ENCODE measurements at regions not wholly inside any gene's neighbourhood (a gene's known extent, or its start where the extent isn't known, plus 50 kb on each side); places are given as distances from the start of the nearest gene placed in this dataset.

- Histone ChIP-seq H3K36me3 (replicated peaks in 1 of 2; ENCODE audit: control insufficient read depth in 1 of 2, insufficient read depth in 2 of 2, low read length in 2 of 2) (no peaks in the 10 kb centered on the region), H3K9ac (ENCODE audit: insufficient read depth, low read length, poor library complexity, severe bottlenecking) (no peak overlapping the region), H3K79me2 (ENCODE audit: insufficient read depth, low read length) (no peaks in the 10 kb centered on the region), H4K20me1 (ENCODE audit: insufficient read depth, low read length) (no peaks in the 10 kb centered on the region), H3K27me3 (ENCODE audit: control insufficient read depth in 2 of 2, insufficient read depth in 2 of 2, low read length in 2 of 2) (no peaks in the 10 kb centered on the region), H2AFZ (ENCODE audit: insufficient read depth, low read depth, low read length, poor library complexity, severe bottlenecking) (no peak overlapping the region), H3K4me3 (replicated peaks in 1 of 3; ENCODE audit: low read depth in 2 of 3, low read length in 3 of 3) (no peak overlapping the region), H3K4me2 (replicated peaks; ENCODE audit: extremely low read depth, low read length, poor library complexity, severe bottlenecking) (no peak overlapping the region), H3K4me1 (ENCODE audit: control insufficient read depth in 1 of 2, insufficient read depth in 2 of 2, low read length in 2 of 2) (no peaks in the 10 kb centered on the region), H3K27ac (ENCODE audit: low read depth in 1 of 2, low read length in 2 of 2) (no peak overlapping the region), H3K9me3 (replicated peaks in 1 of 2; ENCODE audit: control insufficient read depth in 1 of 2, insufficient read depth in 1 of 2, low read length in 2 of 2) (no peaks in the 10 kb centered on the region)
- Mint-ChIP-seq H3K4me1 (no peaks in the 10 kb centered on the region), H3K36me3 (no peaks in the 10 kb centered on the region), H3K9me3 (peaks cover 0 to 3% (median 0%) of the 10 kb centered on the region in 7 donors), H3K27ac (no peak overlapping the region), H3K27me3 (ENCODE audit: low read depth in 3 of 3) (peaks cover 0 to 6% (median 2%) of the 10 kb centered on the region in 3 donors), H3K4me3 (no peak overlapping the region)
- TF ChIP-seq CTCF (IDR thresholded peaks at IDR 0.05) = no peak
- intact Hi-C loops (cut with micrococcal nuclease) = no loop called here
- no CpG with 5 or more reads among the region's 1 CpG for WGBS (ENCODE audit: insufficient coverage)
- DNase-seq = no peak
These were observed 342.5 kb upstream of the KITLG start for GRCh38 chr12:88922816-88923215.

DNA sequence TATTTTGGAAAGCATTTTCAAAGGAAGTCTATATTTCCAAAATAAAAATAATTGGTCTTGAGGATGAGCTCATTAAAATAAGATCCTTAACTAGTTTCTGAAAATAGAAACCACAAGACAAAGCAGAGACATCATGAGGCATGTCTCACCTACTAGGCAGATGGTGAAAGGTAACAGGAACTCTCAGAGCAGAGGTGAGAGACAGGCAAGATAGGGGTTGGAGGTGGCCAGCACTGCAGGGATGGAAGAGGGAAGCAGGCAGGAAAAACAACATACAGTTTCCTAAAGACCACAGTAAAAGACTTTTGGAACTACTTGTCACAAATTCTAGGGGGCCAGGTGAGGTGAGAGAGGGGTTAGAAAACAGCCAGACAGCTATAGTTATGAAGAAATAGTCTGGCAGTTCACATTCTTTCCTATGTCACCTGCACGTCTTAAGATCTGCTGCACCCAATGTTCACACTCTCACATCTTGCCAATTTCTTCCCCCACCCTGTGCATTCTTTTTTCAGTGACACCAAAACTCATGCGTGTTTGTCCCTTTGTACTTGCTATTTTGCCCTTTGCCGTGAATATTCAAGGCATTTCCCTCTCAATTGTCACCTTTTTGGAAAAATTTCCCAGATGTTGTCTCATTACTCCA is 341.7 kb upstream of the KITLG start:
- Histone ChIP-seq H3K27me3 (ENCODE audit: control insufficient read depth in 2 of 2, insufficient read depth in 2 of 2, low read length in 2 of 2) (no peaks in the 10 kb centered on the region), H3K4me2 (replicated peaks; ENCODE audit: extremely low read depth, low read length, poor library complexity, severe bottlenecking) (no peak overlapping the region), H3K9me3 (replicated peaks in 1 of 2; ENCODE audit: control insufficient read depth in 1 of 2, insufficient read depth in 1 of 2, low read length in 2 of 2) (no peaks in the 10 kb centered on the region), H3K4me1 (ENCODE audit: control insufficient read depth in 1 of 2, insufficient read depth in 2 of 2, low read length in 2 of 2) (no peaks in the 10 kb centered on the region), H3K79me2 (ENCODE audit: insufficient read depth, low read length) (no peaks in the 10 kb centered on the region), H3K9ac (ENCODE audit: insufficient read depth, low read length, poor library complexity, severe bottlenecking) (no peak overlapping the region), H2AFZ (ENCODE audit: insufficient read depth, low read depth, low read length, poor library complexity, severe bottlenecking) (no peak overlapping the region), H4K20me1 (ENCODE audit: insufficient read depth, low read length) (no peaks in the 10 kb centered on the region), H3K4me3 (replicated peaks in 1 of 3; ENCODE audit: low read depth in 2 of 3, low read length in 3 of 3) (no peak overlapping the region), H3K36me3 (replicated peaks in 1 of 2; ENCODE audit: control insufficient read depth in 1 of 2, insufficient read depth in 2 of 2, low read length in 2 of 2) (no peaks in the 10 kb centered on the region), H3K27ac (ENCODE audit: low read depth in 1 of 2, low read length in 2 of 2) (no peak overlapping the region)
- WGBS (ENCODE audit: insufficient coverage) = 88% methylated on average over 3 of the region's 3 CpGs
- Mint-ChIP-seq H3K9me3 (peaks cover 0 to 3% (median 0%) of the 10 kb centered on the region in 7 donors), H3K36me3 (no peaks in the 10 kb centered on the region), H3K27me3 (ENCODE audit: low read depth in 3 of 3) (peaks cover 0 to 3% (median 2%) of the 10 kb centered on the region in 3 donors), H3K4me3 (no peak overlapping the region), H3K27ac (peak overlapping the region in 1 of 7 donors; percentile 3), H3K4me1 (no peaks in the 10 kb centered on the region)
- TF ChIP-seq CTCF (IDR thresholded peaks at IDR 0.05) = no peak
- intact Hi-C loops (cut with micrococcal nuclease) = no loop called here
- no peak for DNase-seq

Data from CD14-positive monocyte (primary cell).